Stimulated activated naive CD4-positive, alpha-beta T cell (primary cell): ENCODE measurements at regions not wholly inside any gene's neighbourhood (a gene's known extent, or its start where the extent isn't known, plus 50 kb on each side); places are given as distances from the start of the nearest gene placed in this dataset.

Source experiments
- DNase-seq, 6 experiments: peaks; one replicate each; lab custom pipeline; 2025; lab: John Stamatoyannopoulos, UW

DNA sequence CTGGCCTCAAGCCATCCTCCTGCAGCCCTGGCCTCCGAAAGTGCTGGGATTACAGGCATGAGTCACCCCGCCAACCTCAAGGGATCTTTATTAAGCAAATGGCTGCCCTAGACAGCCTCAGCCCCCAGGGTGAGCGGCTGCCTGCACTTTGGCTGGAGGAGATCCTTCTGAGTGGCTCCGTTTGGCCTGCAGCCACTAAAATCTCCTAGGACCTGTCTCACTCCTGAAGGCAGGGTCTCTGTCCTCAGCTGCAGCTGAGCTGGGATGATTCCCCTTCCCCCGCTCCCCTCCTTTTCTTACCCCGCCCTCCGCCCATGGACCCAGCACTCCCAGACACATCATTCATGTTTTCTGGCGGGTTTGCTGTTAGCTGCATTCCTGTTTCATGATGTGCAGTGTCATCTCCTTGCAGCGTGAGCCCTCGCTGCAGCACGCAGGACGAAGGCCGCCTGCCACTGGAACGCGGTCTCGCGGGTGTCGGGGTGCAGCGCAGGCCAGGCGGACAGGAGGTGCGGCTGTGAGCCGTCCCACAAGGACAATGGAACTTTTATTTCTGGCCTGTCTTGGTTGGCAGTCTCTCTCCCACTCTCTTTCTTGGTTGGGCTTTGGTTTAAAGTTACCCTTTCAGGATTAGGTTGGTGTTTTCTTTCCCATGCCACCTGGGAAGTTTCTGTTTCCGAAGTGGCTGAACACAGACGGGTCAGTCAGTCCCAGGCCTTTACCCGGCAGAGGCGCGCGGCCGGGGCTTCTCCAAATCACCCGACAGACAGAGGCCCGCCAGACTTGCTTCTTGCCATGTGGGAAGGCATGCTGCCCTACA is 137.1 kb downstream of the FOXD1 start:
- no peak for DNase-seq

DNA sequence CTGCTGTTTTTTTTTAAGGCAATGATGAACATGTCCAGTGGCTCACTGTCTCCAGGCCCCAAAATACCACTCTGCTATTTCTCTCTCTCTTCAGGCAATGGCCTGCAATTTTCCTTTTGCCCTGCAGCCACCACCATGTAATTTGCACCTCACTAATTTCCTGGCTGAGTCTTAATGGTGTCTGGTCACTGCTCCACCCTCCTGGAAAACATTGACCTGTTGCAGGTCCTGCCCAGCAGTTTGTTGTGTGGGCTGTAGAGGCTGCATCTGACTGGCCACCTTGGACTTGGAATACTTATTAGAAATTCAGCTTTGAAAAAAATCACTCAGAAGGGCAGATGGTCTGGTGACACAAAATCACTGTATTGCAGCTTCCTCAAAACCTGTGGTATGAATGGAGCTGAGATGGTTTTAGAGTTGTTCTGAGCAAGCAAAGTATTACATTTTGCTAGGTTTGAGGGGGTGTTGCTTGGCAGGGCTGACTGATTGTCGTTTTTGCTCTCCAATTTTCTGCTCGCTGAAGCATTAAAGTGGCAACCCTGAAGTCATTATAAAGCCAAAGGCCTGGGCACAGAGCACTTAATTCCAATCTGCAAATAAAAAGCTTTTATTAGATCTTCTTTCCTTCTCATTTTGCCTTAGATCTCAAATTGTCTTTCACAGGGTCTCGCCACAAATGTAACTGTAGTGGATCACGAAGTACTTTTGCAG is 134.8 kb downstream of the TMEM174 start:
- DNase-seq, result no peak

- DNase-seq, result no peak
Measured at GRCh38 chr5:73306741-73307275, 133.8 kb downstream of the TMEM174 start.

DNA sequence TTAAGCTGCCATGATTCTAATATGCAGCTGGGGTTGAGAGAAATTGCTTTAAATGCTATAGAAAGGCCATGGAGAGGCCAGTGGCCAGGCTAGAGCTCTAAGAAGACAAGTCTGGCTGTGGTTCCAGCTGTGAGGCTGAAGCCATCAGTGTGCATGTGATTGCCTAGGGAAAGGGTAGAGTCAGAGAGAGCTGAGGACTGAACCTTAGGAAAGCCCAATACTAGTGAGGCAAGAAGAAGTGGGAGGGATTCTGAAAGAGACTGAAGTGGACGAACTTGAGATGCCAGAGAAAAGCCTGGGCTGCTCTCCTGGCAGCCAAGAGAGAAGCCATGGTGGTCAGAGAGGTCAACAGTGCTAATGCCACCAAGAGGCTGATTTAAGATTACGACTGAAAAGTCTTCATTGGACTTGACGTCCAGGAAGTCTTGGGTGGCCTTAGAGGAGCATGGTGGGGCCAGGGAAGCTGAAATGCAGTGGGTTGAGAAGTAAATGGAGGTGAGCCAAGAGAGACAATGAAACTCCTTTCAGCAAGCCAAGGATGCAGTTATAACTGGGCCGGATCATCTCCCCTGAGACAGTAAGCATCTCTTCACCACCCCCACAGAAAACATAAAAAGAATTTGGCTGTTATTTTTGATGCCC is 133.2 kb downstream of the TMEM174 start:
- no peak for DNase-seq

- no peak for DNase-seq
Measured at GRCh38 chr5:73305386-73305785, 132.4 kb downstream of the TMEM174 start.

GRCh38 chr5:73304381-73304780 is 131.4 kb downstream of the TMEM174 start:
- DNase-seq, result no peak

- DNase-seq, result no peak
Measured at GRCh38 chr5:73303148-73304079, 130.4 kb downstream of the TMEM174 start.

DNA sequence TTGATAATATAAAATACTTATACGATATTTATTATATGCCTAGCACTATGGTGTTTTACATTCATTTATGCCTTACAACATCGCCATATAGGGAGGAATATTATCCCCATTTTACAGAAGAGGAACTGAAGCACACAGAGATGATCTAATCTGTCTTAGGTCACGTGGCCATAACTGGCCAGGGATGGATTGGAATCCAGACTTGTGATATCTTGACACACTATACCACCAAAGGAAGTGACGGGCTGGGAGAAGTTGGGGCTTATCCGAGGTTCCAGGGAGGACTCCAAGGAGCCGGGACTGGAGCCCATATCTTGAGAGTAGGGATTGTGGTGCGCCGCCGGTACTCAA is 129.8 kb downstream of the TMEM174 start:
- no peak for DNase-seq

DNA sequence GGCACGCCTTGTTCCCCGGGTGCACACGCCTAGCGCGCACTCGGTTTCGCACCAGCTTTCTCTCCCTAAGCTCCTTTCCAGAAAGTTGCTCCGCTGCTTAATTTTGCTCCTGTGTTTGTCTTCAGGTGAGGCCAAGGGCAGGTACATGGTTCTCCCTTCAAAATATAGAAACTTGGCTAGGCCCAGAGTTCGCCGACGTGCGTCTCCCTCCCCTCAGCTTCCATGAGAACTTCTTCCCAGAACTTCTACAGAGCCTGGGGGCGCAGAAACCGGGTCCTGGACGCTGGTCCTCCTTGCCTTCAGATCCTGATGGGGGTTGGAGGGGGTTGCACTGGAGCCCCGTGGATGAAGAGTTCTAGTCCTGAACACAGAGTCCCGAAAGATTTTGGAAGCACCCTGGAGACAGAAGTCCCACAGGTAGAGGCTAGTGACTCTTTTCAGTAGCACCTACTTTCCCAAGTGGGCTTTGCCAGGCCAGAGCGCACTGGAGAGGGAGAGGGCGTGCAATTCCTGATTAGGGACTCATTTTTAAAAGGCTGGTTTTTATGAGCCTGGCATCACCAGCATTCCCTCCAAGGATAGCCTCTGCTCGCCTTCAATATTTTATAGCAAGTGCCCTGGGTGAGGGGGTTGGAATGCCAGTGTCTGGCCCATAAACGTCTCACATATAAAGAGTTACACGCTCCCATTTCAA is 128.4 kb downstream of the TMEM174 start:
- DNase-seq, result no peak

GRCh38 chr5:73300337-73301207 is 127.6 kb downstream of the TMEM174 start:
- DNase-seq, result no peak

DNA sequence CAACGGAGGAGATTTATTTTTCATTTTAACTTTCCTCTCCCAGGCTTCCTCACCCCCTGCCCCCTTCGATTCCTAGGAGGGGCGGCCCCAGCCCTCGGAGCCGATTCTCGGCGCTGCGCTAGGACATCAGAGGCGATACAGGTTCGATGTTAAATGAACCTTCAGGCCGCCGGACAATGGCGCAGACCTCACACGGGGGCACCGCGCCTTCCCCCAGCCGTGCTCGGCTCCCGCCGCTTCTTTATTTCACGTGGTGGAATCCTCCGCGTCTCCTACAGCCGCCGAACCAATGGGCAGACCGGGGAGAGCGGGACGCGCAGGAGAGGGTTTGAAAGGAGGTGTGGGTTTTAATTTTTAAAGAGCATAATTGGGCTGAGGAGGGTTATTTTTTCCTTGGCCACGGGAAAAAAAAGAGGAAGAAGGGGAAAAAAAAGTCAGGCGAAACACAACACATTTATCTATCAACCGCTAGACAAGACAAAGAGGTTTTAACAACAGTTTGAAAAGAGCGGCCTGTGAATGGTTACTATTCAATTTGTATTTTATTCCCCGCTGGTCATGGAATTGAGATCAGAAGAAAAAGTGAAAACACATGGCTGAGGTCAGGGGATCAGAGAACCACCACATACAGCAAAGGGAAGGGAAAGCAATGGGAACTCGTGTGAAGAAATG is 126.8 kb downstream of the TMEM174 start:
- no peak for DNase-seq

- no peak for DNase-seq
Measured at GRCh38 chr5:73298772-73299630, 126.0 kb downstream of the TMEM174 start.

GRCh38 chr5:73298251-73298771 is 125.3 kb downstream of the TMEM174 start:
- no peak for DNase-seq

GRCh38 chr5:73297430-73297829 is 124.4 kb downstream of the TMEM174 start:
- DNase-seq, result no peak

DNA sequence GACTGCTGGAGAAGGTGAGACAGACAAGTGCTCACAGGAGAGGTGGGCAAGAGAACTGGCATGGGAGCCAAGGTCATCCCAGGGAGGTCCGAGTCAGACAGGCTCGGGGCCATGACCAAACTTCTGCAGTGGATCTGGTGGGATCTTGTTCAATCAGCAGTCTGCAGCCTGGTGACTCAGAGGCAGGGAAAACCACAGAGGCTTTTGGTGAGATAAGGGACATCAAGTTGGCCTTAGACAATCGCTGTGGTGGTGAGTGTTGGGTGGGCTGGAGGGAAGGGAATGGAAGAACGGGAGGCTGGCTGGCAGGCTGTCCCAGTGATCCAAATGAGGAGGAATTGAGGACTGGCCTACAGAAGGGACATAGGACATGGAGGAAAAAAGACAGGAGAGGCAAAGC is 123.8 kb downstream of the TMEM174 start:
- no peak for DNase-seq

DNA sequence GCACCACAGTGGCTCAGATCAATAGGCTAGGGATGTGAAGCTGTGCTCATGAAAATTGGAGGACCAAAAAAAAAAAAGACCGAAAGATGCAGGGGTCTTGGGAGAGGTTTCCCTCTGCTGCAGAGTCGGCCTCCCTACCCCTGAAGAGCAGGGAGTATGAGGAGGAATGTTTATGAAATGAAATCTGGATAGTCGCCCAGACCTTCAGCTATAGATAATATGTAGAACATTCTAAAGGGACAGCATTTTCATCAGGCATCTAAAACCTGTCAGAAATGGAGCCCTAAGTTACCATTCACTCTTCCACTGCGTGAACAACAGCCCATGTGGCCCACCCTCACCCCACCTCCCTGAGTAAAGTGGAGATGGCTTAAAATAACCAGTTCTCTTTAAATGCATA is 122.9 kb downstream of the TMEM174 start:
- DNase-seq, result no peak

GRCh38 chr5:73295447-73295846 is 122.5 kb downstream of the TMEM174 start:
- no peak for DNase-seq

- DNase-seq, result no peak
Measured at GRCh38 chr5:73292816-73293459, 119.9 kb downstream of the TMEM174 start.
